SK-N-MC (cell line): ENCODE measurements at regions not wholly inside any gene's neighbourhood (a gene's known extent, or its start where the extent isn't known, plus 50 kb on each side); places are given as distances from the start of the nearest gene placed in this dataset.

Source experiments
- DNase-seq: peaks from one replicate; pipeline ENCODE4 v3.0.0-alpha.2; 2011; ENCODE audit warnings: low read depth, low spot score
- H3K27ac ChIP-seq: fragments of 200-600 bp; sonication (generic); 2 replicates; pipeline ENCODE4 v1.5.1; 2016; ENCODE audit warnings: mixed run types
- H3K36me3 ChIP-seq: fragments of 200-600 bp; sonication (generic); 2 replicates; pipeline ENCODE4 v1.6.1; 2017; ENCODE audit warnings: antibody characterized with exemption, low read length, mixed read lengths; ENCODE audit not compliant: insufficient read depth
- H3K4me3 ChIP-seq: fragments of 200-600 bp; sonication (generic); 2 replicates; pipeline ENCODE4 v1.5.1; 2016
- H3K9ac ChIP-seq: fragments of 200-600 bp; sonication (generic); 2 replicates; pipeline ENCODE4 v1.8.0; 2017; ENCODE audit warnings: mixed run types, mixed read lengths; ENCODE audit not compliant: insufficient read length
- H3K9me3 ChIP-seq: fragments of 200-600 bp; sonication (generic); 2 replicates; pipeline ENCODE4 v1.6.1; 2017; ENCODE audit warnings: low read depth, mild to moderate bottlenecking, antibody characterized with exemption, low read length, moderate library complexity, mixed read lengths
- EZH2 ChIP-seq: fragments of 200-600 bp; sonication (generic); IDR thresholded peaks from one replicate; pipeline ENCODE4 v1.6.1; 2017; ENCODE audit warnings: antibody characterized with exemption
- FOXP2 ChIP-seq: optimal IDR thresholded peaks from 2 replicates; pipeline ENCODE3; 2011; ENCODE audit warnings: mild to moderate bottlenecking, moderate library complexity; ENCODE audit not compliant: insufficient read depth; ENCODE audit errors: extremely low read length, control extremely low read depth
- POLR2AphosphoS5 ChIP-seq: IDR thresholded peaks from 2 replicates; pipeline ENCODE4 v1.6.1; 2012; ENCODE audit warnings: mild to moderate bottlenecking, low read depth, low read length, borderline replicate concordance

DNA sequence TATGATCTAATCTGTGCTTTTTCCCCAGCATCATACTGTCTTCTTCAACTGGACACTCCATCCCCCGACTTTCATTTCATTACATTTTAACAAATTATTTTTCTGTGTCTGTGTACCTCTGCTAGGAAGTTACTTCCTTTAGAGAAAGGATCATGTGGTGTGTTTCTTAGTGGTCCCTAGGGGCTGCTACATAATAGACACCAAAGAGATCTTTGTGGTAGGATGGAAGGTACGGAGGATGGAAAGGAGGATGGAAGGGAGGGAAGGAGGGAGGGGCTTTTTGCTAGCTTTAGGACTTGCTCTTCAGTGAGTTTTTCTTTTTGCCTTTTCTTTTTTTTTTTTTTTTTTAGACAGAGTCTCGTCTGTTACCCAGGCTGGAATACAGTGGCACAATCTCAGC is 95.7 kb downstream of the TNFAIP3 start:
- no peak overlapping the region for H3K9ac ChIP-seq
- no peak for DNase-seq
- H3K27ac ChIP-seq = no peak overlapping the region

DNA sequence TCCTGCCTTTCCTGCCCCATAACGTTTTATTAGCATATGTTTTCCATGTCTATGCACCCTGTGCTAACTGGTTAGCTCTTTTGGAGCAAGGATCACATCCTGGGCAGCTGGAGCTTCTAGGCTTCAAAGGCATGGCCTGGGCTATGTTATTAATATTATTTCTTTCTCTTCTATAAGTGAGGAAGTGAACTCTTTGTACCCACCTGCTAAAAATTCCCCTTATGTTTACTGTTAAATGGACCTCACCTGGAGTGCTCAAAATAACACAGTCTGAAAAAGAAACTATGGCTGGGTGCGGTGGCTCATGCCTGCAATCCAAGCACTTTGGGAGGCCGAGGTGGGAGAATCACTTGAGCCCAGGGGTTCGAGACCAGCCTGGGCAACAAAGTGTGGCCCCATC is 97.8 kb downstream of the TNFAIP3 start:
- no peak overlapping the region for H3K4me3 ChIP-seq
- no peak for DNase-seq
- H3K9ac ChIP-seq = no peak overlapping the region
- H3K36me3 ChIP-seq = no peaks in the 10 kb centered on the region
- no peaks in the 10 kb centered on the region for H3K9me3 ChIP-seq
- TF ChIP-seq EZH2 (no peak), POLR2AphosphoS5 (no peak), FOXP2 (no peak)
- H3K27ac ChIP-seq = no peak overlapping the region

More for the DNA sequence above, 95.7 kb downstream of the TNFAIP3 start:
- no peak for TF ChIP-seq FOXP2
- no peak for TF ChIP-seq POLR2AphosphoS5
- no peak for TF ChIP-seq EZH2
- Histone ChIP-seq H3K9me3 (no peaks in the 10 kb centered on the region), H3K36me3 (no peaks in the 10 kb centered on the region), H3K4me3 (no peak overlapping the region)

DNA sequence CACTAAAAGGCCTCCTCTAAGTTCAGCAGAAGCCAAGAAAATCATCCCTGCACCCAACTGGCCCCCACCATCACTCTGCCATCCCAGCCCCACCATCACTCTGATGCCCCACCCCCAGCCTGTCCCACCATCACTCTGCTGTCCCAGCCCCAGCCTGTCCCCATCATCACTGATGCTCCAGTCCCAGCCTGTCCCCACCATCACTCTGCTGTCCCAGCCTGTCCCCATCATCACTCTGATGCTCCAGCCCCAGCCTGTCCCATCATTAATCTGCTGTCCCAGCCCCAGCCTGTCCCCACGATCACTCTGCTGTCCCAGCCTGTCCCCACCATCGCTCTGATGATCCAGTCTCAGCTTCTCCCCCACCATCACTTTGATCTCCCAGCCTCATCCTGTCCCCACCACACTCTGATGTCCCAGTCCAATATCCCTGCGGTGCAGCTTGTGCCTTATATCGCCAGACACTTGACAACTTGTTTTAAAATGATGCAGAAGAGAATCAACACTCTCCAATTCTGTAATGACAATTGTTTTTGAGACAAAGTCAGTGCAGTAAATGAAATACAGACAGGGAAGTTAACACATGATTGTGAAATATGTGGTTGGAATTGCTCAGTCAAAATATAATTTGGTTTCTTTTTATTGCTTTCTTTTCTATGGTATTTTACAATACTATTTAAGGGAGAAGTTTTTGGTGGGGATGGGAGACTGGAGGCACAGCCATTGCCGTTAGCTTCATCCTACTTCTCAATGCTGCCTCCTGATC is 100.8 kb downstream of the TNFAIP3 start:
- no peak overlapping the region for H3K9ac ChIP-seq
- no peaks in the 10 kb centered on the region for H3K36me3 ChIP-seq
- H3K9me3 ChIP-seq = no peaks in the 10 kb centered on the region
- no peak overlapping the region for H3K27ac ChIP-seq
- TF ChIP-seq FOXP2 (no peak), POLR2AphosphoS5 (no peak), EZH2 (no peak)
- no peak overlapping the region for H3K4me3 ChIP-seq
- DNase-seq = peak; percentile 35

DNA sequence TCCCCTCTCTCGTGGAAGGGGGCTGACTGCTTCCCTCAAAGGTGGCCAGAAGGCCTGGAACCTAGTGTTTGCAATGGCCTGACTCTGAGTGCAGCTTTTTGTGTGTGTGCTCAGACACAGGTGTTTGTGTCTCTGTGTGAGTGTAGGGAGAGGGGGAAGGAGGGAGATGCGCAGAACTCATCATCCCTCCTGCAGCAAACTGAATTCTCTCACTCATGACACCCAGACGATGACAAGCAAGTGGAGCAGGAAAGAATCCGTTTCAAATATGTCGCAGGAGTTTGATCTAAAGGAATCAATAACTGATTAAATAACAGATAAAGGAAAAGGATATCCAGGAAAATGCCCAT is 101.4 kb downstream of the TNFAIP3 start:
- Histone ChIP-seq H3K36me3 (no peaks in the 10 kb centered on the region), H3K9ac (no peak overlapping the region), H3K4me3 (no peak overlapping the region), H3K27ac (no peak overlapping the region), H3K9me3 (no peaks in the 10 kb centered on the region)
- no peak for DNase-seq
- TF ChIP-seq EZH2 (no peak), POLR2AphosphoS5 (no peak), FOXP2 (no peak)

DNA sequence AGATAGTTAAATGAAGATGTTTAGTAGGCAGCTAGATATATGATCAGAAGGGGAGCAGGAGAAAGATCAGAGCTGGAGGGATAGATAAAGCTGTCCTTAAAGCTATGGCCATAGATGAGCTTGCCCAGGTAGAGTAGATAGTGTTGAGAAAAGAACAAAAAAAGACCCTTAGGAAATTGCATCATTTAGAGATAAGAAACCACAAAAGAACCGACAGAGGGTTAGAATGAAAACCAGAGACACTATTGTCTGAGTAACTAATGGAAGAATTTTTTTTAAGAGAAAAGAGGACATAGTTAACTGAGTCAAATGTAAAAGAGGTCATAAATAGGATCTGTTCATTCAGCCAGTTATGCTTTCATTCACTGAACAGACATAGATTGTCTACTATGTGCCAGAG is 101.8 kb downstream of the TNFAIP3 start:
- Histone ChIP-seq H3K4me3 (no peak overlapping the region), H3K27ac (no peak overlapping the region), H3K9me3 (no peaks in the 10 kb centered on the region), H3K36me3 (no peaks in the 10 kb centered on the region), H3K9ac (no peak overlapping the region)
- no peak for DNase-seq
- TF ChIP-seq POLR2AphosphoS5 = no peak
- TF ChIP-seq FOXP2 = no peak
- TF ChIP-seq EZH2 = no peak

DNA sequence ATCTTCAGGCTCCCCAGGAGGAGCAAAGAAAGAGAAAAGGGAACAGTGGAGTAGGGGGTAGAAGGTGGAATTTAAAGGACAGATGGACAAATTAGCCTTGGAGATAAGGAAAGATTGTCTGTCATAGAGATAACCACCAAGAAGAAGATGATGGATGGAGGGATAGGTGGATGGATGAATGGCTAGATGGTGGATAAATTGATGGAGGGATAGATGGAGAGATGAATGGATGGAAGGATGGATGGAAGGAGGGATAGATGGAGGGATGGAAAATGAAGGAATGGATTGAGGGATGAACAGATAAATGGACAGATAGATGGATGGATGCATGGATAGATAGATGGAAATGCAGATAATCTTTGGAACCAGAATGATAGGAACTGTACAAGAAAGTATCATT is 102.8 kb downstream of the TNFAIP3 start:
- no peak overlapping the region for H3K4me3 ChIP-seq
- TF ChIP-seq EZH2 = no peak
- no peak for TF ChIP-seq POLR2AphosphoS5
- TF ChIP-seq FOXP2 = no peak
- H3K27ac ChIP-seq = no peak overlapping the region
- DNase-seq = no peak
- no peaks in the 10 kb centered on the region for H3K36me3 ChIP-seq
- H3K9ac ChIP-seq = no peak overlapping the region
- no peaks in the 10 kb centered on the region for H3K9me3 ChIP-seq

DNA sequence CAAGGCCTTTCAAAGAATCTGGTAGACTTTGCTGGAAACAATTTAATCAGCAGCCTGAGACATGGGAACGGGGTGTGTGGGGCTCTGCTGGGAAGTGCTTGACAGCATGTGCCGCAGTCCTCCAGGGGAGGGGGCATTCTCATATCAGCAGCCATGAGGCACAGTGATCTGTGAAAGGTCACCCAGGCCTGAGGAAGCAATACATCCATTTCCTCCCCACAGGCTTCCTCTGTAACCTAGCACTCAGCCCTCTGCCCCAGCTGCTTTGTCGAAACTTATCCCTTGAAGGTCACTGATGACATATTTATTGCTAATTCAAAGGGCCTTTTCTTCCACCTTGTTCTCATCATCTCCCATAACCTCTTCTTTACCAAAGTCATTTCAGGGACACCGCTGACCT is 103.3 kb downstream of the TNFAIP3 start:
- TF ChIP-seq POLR2AphosphoS5 = no peak
- TF ChIP-seq EZH2 = no peak
- no peak for TF ChIP-seq FOXP2
- H3K9me3 ChIP-seq = no peaks in the 10 kb centered on the region
- no peak overlapping the region for H3K4me3 ChIP-seq
- no peak for DNase-seq
- H3K27ac ChIP-seq = no peak overlapping the region
- H3K36me3 ChIP-seq = no peaks in the 10 kb centered on the region
- H3K9ac ChIP-seq = no peak overlapping the region

DNA sequence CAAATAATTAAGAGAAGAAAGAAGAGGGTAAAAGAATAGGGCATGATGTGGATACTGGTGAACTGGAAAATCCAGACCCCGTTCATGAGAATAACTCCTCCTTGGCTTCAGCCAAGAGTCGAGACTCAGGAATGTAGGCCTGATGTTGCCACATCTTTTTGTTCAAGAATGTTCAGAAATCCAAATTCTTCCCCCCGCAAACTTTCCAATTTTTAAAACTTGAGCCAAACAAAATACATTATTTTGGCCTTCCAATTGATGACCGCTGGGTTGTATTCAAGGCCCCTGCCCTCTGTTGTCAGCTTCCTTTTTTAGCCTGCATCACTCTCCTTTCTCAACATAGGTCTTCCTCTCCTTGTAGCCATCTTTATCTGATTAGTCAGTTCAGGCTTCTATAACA is 106.1 kb downstream of the TNFAIP3 start:
- Histone ChIP-seq H3K36me3 (no peaks in the 10 kb centered on the region), H3K4me3 (no peak overlapping the region), H3K9me3 (no peaks in the 10 kb centered on the region), H3K9ac (no peak overlapping the region), H3K27ac (no peak overlapping the region)
- no peak for DNase-seq
- no peak for TF ChIP-seq FOXP2
- no peak for TF ChIP-seq EZH2
- no peak for TF ChIP-seq POLR2AphosphoS5

DNA sequence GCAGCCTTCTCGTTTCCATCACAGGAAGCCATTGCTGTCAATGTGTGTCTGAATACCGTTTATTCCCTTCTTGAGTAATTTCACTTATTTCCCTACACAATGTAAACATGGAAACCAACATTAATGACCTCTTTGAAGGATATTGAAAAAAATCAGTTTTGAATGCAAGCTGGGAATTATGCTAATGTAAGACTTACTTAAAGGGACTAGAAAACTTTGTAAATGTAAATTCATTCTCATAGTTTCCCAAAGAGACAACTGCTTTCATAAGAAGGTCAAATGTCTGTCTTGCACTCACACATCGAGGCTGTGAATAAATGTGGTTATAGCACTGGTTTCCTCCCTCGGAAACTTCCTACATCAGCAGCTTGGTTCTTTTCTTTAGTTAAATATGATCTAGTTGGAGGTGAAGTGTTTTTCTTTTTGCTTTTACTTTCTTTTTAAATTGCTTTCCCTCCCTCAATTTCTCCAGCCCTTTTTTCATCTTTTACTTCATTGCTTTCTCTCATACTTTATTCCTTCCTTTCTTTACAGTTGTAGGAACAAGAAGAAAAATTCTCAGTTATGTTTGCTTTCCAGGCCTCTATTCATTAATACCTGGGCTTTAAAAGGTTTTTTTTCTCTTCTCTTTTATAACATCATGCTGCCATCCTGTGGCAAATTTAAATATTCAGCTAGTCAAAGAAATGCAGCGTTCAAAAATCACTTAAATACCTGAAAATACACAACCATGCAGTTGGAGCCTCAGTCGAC is 108.3 kb downstream of the TNFAIP3 start:
- Histone ChIP-seq H3K4me3 (no peak overlapping the region), H3K36me3 (no peaks in the 10 kb centered on the region), H3K9me3 (no peaks in the 10 kb centered on the region), H3K9ac (no peak overlapping the region), H3K27ac (no peak overlapping the region)
- DNase-seq = no peak
- TF ChIP-seq POLR2AphosphoS5 (no peak), EZH2 (no peak), FOXP2 (no peak)
